Progenitor cell of endocrine pancreas (in vitro differentiated cells): ENCODE measurements at regions not wholly inside any gene's neighbourhood (a gene's known extent, or its start where the extent isn't known, plus 50 kb on each side); places are given as distances from the start of the nearest gene placed in this dataset.

Experiments
- DNase-seq: peaks from one replicate; pipeline ENCODE4 v3.0.0; 2021; ENCODE audit warnings: low spot score; ENCODE audit not compliant: unreplicated experiment
- H3K27ac Mint-ChIP-seq: 2 replicates; pipeline ENCODE4 v1.8.0; 2021; ENCODE audit warnings: mild to moderate bottlenecking, moderate library complexity, mixed read lengths
- H3K27me3 Mint-ChIP-seq: 2 replicates; pipeline ENCODE4 v1.8.0; 2021; ENCODE audit warnings: mixed read lengths
- H3K36me3 Mint-ChIP-seq: 2 replicates; pipeline ENCODE4 v1.8.0; 2022; ENCODE audit warnings: mixed read lengths; ENCODE audit not compliant: insufficient read depth
- H3K4me1 Mint-ChIP-seq: 2 replicates; pipeline ENCODE4 v1.8.0; 2021; ENCODE audit warnings: low read depth, mixed read lengths
- H3K4me3 Mint-ChIP-seq: 2 replicates; pipeline ENCODE4 v1.8.0; 2021; ENCODE audit warnings: low read depth, mild to moderate bottlenecking, moderate library complexity, mixed read lengths
- H3K9me3 Mint-ChIP-seq: 2 replicates; pipeline ENCODE4 v1.8.0; 2021; ENCODE audit warnings: low read depth, mixed read lengths
- TF ChIP-seq, protein P1 (sequence below): fragments of 200-600 bp; sonication (generic); IDR thresholded peaks from one replicate; pipeline ENCODE4 v1.5.0; 2021; ENCODE audit warnings: antibody characterized with exemption, mild to moderate bottlenecking; ENCODE audit not compliant: unreplicated experiment

DNA sequence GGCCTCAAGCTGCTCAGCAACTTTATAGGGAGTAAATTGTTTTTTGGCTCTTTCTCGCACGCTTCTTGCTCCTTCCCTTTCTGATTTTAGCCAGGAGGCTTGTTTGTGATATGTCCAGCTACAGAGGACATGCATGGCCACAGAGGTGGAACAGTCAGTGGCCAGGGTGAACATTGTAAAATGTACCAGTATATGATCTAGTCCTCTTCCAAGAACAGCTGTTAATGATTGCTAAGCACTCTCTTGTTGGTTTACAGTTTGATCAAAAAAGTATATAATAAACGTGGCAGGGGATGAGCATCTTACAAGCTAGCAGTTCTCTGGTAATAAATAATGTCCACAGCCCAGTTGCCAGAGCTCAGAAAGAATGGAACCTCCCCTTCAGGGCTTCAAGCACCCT, 461.7 kb upstream of the DYNLRB2 start:
- H3K4me3 Mint-ChIP-seq: no peak overlapping the region
- DNase-seq: no peak
- TF ChIP-seq, protein P1, sequence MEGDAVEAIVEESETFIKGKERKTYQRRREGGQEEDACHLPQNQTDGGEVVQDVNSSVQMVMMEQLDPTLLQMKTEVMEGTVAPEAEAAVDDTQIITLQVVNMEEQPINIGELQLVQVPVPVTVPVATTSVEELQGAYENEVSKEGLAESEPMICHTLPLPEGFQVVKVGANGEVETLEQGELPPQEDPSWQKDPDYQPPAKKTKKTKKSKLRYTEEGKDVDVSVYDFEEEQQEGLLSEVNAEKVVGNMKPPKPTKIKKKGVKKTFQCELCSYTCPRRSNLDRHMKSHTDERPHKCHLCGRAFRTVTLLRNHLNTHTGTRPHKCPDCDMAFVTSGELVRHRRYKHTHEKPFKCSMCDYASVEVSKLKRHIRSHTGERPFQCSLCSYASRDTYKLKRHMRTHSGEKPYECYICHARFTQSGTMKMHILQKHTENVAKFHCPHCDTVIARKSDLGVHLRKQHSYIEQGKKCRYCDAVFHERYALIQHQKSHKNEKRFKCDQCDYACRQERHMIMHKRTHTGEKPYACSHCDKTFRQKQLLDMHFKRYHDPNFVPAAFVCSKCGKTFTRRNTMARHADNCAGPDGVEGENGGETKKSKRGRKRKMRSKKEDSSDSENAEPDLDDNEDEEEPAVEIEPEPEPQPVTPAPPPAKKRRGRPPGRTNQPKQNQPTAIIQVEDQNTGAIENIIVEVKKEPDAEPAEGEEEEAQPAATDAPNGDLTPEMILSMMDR: no peak
- H3K27ac Mint-ChIP-seq: no peak overlapping the region
- no peaks in the 10 kb centered on the region for H3K36me3 Mint-ChIP-seq
- peaks cover 12% of the 10 kb centered on the region for H3K27me3 Mint-ChIP-seq
- H3K9me3 Mint-ChIP-seq: no peaks in the 10 kb centered on the region
- H3K4me1 Mint-ChIP-seq: peaks cover 9% of the 10 kb centered on the region

DNA sequence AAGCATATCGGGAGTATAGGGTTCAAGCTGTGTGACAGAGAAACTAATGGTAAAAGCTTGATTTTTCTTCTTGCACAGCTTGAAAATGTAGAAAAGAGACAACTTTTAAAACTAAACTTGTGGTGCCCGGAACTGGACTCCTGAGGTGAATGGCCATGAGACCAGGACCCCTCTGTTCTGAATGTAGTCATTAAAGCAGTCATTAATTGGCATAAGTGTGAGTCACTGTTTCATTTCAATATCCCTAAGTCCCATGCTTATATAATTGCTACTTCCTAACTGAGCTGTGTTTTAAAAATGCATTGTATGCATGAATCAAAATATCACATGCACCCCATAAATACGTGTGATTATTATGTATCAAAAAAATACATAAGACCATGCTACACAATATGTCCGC, 463.1 kb upstream of the DYNLRB2 start:
- no peak for DNase-seq
- Mint-ChIP-seq H3K4me1 (peaks cover 9% of the 10 kb centered on the region), H3K9me3 (no peaks in the 10 kb centered on the region), H3K27ac (no peak overlapping the region), H3K36me3 (no peaks in the 10 kb centered on the region), H3K4me3 (no peak overlapping the region), H3K27me3 (peaks cover 15% of the 10 kb centered on the region)
- TF ChIP-seq, protein P1: no peak

DNA sequence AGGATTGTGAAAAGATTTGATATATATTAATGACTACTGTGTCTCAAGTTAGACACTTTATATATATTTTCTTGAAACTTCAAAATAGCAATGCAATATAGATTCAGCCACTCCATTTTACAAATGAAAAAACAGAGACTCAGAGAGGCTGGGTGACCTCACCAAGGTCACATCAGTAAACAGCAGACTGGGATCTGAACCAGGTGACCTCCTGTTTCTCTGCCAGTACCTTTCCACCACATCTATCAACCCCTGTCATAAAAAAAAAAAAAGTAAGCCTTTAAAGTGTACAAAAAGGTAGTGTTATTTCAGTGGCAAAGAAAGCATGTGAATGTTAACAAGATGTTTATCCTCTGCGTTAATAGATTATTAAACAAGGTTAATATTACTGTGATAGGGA, 466.5 kb upstream of the DYNLRB2 start:
- Mint-ChIP-seq H3K4me3 (no peak overlapping the region), H3K9me3 (peaks cover 5% of the 10 kb centered on the region), H3K27me3 (peaks cover 16% of the 10 kb centered on the region), H3K27ac (no peak overlapping the region), H3K4me1 (no peaks in the 10 kb centered on the region), H3K36me3 (no peaks in the 10 kb centered on the region)
- no peak for DNase-seq
- TF ChIP-seq, protein P1: no peak

DNA sequence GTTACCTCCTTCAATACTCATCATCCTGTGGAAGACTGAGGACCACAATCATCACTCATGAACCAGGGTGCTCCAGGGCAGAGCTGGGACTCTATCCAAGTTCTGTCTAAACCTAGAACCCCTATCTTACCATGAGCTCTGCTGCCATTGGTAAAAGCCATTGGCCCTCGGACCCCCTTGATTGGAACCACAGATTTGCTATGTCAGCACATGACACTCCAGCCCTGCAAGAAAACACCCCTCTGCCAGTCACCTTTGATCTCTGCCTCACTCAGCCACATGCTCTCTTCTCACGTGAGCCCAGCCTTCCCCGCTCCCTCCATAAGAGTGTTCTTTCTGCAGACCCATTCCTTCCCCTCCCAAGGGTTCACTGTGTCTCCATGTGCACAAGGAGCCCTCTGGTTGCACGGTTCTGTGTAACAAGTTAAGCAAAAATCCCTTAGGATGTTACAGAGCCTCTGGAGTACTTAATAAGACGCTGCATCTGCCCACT, 468.8 kb upstream of the DYNLRB2 start:
- no peak overlapping the region for H3K27ac Mint-ChIP-seq
- no peak for DNase-seq
- H3K27me3 Mint-ChIP-seq: peaks cover 13% of the 10 kb centered on the region
- no peak overlapping the region for H3K4me3 Mint-ChIP-seq
- peaks cover 7% of the 10 kb centered on the region for H3K9me3 Mint-ChIP-seq
- TF ChIP-seq, protein P1: no peak
- H3K36me3 Mint-ChIP-seq: no peaks in the 10 kb centered on the region
- peaks cover 2% of the 10 kb centered on the region for H3K4me1 Mint-ChIP-seq

DNA sequence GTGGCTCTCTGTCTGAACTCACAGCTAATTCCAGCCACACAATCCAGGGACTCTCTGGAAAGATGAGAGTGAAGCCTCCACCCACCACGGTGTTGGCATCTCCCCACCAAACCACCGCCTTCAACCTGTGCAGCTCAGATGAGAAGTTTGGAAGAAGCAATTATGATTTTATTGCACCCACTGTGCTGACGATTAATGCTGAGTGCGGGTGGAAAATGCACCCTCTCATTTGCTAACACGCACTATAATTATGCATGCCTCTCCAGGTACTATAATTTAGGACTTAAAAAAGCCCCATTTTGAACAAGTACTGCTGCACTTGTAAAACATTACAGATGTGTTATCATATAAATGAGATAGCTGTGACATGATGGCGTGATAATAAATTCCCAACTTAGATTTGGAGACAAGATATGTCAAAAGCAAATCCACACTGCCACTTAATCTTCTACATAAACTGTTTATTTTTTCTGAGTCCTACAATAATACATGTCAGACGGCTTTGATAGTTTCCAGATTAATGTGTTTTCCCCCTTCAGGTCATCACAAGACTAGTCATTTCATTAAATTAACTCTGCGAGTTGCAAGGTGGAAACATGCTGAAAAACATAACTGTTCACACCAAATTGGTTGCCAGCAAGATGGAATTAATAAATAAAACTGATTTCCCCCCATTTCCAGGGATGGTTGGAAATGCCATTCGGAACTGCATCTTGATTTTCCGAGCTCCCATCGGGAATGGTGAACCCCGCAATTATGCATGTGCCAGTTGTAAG, 466.5 kb upstream of the MAF start:
- peaks cover 5% of the 10 kb centered on the region for H3K27me3 Mint-ChIP-seq
- peaks cover 5% of the 10 kb centered on the region for H3K4me1 Mint-ChIP-seq
- no peak overlapping the region for H3K27ac Mint-ChIP-seq
- TF ChIP-seq, protein P1: no peak
- H3K36me3 Mint-ChIP-seq: no peaks in the 10 kb centered on the region
- no peak for DNase-seq
- peaks cover 7% of the 10 kb centered on the region for H3K9me3 Mint-ChIP-seq
- no peak overlapping the region for H3K4me3 Mint-ChIP-seq
